ENCODE measurements at regions not wholly inside any gene's neighbourhood (a gene's known extent, or its start where the extent isn't known, plus 50 kb on each side); places are given as distances from the start of the nearest gene placed in this dataset.

GRCh38 chr1:25088946-25089345 is 143.4 kb downstream of the SYF2 start:
- TF ChIP-seq EZH2 (conservative IDR thresholded peaks at IDR 0.05; ENCODE audit: low read depth, low read length) (no peak), TEAD2 (CRISPR knock-in tag; IDR thresholded peaks at IDR 0.05) (no peak), CTCF (CRISPR knock-in tag; IDR thresholded peaks at IDR 0.05) (no peak), CEBPB (IDR thresholded peaks at IDR 0.05; ENCODE audit: borderline replicate concordance, low read depth, low read length) (no peak), IRF2 (CRISPR knock-in tag; IDR thresholded peaks at IDR 0.05) (no peak)

Measured in HepG2 (cell line).